Stimulated activated CD8-positive, alpha-beta memory T cell treated with anti-CD3 and anti-CD28 coated beads, Interleukin-15, amount 100 ng/mL, for 4 hours (primary cell): ENCODE measurements at regions not wholly inside any gene's neighbourhood (a gene's known extent, or its start where the extent isn't known, plus 50 kb on each side); places are given as distances from the start of the nearest gene placed in this dataset.

Source experiments
- DNase-seq, 2 donors: peaks; one replicate each; pipeline ENCODE4 v3.0.0-alpha.2; 2020; ENCODE audit warnings: low read depth in 2 of 2

DNA sequence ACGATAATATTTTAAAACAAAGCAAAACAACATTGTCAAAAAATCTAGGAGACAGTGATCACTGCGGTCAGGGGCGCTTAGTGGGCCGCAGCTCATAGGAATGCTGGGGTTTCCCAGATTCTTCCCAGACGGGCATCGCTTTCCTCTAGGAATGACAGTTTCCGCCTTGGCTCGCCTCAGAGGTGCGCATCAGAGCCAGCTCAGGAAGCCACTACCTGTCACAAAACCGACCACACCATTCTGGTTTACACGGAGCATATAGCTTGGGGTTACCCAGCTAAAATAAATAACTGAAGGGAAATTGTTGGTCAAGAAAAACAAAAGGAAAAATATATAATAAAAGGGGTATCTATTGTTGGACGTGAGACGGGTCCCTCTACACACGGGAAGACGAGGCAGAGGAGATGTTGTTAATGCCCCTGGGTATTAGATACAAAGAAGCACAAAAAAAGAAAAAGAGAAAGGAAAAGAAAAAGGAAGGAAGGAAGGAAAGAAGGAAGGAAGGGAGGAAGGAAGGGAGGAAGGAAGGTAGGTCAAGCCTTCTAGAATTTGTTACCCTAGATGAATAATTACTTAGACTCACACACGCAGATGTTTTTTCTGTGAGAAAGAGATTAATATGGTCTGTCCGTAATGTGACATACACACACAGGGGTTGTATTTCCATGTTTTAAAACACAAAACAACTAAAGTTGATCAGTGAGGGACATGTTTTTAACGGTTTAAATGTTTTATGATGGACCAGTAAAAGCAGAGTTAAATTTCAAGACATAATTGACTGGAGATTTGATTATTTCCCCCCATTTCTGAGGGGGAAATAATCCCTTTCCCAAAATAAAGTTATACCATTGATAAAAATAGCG is 292.4 kb upstream of the NFE2L3 start:
- no peak for DNase-seq

DNA sequence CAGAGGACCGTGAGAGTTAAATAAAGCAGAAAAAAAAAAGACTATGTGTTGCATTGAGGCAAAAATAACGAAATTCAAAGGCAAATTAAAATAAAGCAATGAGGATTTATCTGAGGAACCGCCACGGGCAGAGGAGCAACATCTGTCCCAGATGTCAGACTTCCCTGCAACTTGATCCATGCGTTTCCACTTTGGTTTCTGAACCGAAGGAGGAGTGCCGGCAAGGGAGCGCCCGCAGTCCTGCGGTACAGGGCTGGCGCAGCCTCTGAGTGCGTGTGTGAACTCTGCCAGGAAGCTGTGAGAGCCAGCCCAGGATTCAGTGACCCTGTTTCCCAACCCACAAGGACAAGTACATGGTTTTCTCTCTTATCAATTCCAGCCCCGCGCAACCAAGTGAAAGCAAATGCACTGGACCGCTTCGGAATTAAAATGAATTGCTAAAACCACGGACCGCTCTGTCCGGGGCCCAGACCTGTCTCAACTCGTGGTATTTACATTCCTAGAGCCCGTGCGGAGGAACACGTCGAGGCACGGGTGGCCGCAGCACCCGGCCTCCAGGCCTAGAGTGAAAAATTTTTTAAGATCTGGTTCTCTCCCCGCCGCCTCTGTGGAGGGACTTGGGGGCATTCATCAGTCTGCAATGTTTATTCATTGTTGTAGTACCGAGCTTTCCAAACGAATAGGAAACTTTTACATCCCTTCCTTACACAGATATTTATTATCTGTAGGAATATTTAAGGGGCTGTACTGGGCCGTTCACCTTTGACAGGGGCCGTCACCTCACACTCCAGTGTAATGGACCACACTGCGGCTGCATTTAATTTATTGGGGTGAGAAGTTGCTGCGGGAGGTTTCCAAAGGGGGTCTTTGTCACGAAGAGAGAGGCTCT is 291.5 kb upstream of the NFE2L3 start:
- DNase-seq, result no peak

DNA sequence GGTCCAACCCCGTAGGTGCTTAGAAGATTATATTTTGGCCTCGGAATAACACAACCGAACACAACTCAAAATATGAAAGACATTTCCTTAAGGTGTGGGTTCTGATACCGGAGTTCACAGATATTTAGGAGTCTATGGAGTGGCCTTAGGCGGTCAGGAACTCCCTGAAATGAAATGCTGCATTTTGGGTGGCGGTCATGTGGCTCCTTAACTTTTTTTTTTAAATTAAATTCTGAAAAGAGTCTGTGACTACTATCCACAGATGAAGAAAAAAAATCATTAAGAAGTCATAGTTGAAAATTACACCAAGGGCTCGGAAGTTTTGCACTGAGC is 290.9 kb upstream of the NFE2L3 start:
- no peak for DNase-seq

DNA sequence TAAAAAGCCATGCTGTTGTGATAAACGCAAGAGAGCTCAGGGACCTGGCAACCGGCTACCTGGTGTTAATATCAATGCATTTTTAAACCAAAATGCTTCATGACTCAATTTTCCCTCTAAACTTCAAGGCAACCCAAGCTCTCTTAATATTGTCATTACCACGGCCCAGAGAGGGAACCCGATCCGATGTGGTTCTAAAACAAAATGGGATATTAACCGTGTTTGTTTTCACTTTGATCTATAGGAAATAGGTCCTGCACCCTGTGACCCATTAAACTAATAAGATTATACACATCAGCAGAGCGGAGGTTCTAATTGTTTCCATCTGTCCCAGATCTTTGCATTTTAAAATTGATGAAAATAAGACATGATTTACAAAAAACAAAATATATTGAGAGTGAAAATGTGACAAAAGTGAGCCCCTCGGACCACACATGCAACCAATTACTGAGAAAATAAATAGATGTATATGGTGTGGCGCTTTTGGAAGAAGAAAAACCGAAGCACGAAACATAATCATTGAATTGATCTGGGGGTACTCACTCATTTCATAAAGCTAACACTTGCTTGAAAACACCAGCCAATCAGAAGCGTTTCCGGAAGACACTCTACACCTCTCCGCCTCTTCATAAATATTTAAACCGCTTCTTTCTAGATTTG is 290.3 kb upstream of the NFE2L3 start:
- DNase-seq, result no peak

DNA sequence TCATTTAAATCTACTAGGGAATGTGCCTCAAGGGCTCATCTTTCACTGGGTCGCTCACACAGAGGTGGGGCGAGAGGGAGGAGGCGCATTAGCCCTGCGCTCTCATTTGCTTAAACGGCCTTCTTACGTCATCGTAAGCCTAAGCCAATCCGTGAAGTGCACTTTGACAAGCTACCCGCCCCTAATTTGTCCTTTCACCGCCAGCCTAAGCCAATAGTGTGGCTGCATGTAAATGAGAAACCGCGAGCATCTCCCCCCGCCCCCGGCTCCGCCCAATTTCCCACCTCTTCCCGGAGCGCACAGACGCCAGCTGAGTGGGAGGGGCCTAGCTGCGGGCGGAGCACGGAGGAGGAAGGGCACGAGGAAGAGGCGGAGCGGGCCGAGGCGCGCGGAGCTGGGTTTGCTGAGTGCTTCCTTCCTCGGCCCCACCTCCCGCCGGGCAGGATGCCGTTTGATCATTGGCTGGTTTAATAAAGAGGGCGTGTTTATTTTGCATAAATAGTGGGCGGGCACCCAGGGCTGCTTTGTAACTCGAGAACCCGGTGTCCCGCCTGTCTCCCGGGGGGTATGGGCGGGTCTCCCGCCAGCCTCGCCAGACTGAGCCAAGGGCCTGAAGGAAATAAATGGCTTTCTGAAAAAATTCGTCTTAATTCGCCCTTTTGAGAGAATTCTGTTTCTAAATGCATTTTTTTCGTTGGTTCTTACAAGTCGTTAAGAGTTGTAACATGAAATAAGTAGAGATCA is 289.6 kb upstream of the NFE2L3 start:
- DNase-seq, result peak; percentile 34 to 45

DNA sequence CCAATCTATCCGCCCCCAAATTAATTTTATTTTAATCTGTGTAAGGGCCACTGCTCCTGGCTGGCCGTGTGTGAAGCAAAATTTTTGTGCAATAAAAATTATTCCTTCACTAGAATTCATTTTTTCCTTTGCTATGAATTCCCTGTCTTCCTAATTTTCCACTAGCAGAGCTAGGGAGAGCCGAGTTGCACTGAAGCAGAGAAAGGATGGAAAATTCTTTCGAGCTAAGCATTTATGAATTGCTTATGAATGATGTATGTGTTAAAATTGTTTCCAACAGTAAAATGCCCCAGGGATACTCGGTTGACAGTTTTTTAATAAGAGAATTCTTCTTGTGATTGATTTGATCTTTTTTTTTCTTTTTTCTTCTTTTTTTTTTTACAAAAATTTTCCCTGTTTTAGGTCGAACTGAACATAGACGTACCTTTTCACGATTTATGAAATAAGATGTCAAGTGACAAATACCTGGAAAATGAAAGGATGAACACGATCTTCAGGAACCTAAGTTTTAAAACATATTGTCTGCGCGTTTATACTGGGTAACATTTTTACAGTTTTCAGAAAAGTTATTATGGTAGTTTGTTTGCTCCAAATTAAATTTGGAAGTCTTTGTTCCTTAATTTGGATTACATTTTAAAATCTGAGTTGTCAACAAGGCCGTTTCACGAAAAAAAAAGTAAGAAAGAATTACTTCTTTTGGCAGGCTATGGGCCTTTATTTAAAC is 288.8 kb upstream of the NFE2L3 start:
- DNase-seq, result no peak

DNA sequence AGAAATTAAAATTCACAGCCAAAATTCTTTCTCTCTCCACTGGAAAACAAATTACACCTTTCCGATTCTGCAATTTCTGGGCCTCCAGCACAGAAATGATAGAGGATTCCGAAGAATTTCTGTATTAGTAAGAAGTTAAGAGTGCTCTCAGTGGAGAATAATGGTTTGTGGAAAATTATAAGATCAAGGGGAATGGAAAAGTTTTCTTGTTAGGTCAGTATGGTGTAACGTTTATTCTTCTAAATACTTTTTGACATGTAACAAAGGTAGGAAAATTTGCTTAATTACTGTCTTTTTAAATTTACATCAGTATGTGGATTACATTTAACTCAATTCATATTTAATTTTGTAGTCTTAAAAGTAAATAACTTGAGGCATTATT is 288.3 kb upstream of the NFE2L3 start:
- no peak for DNase-seq

DNA sequence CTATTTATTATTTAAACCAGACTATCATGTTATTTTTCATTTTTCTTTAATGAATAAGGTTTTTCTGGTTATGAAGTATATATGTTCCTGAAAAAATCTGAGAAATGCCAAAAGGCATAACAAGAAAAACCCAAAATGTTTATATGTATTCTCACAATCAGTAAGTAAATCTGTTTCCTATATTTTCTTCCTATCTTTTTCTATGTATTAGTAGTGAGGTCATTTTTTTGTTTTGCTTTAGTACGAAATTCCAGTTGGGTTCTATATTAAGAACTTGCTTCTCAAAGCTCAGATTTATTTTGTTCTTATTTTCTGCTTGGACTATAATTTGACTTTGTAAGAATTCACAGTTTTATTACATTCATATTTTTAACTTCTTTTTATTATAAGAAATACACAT is 287.5 kb upstream of the NFE2L3 start:
- DNase-seq, result no peak

DNA sequence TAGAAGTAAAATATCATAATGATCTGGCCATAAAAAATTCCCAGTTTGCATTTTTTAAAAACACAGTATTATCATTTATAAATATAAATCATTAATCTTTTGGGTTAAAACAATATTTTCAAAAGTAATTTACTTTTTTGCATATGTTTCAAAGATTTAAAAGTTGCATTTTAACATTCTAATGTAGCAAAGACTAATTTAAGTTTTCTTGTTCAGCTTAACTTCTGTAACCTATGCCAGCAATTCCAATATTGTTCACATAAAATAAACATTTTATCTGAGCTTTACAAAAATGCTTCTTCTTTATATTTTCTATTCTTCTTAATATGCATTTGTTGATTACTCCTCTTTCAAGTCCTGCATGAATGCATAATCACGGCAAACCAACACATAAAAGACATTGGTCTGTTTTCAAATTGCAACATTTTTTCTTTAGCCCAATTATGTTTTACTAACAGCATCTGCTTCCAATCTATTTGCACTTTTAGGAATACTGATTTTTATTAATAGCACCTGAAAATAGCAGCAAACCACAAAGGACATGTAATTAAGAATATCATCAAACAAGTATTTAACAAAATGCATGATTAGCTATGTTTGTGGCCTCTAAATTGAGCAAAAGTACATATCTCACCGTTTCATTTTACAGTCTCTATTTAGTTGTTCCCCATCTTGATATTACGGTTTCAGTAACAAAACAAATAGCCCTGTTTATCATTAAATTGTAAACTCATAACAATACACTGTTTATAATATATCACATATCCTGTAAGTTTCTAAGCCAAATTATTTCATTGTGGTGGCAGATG is 286.9 kb upstream of the NFE2L3 start:
- DNase-seq, result no peak

DNA sequence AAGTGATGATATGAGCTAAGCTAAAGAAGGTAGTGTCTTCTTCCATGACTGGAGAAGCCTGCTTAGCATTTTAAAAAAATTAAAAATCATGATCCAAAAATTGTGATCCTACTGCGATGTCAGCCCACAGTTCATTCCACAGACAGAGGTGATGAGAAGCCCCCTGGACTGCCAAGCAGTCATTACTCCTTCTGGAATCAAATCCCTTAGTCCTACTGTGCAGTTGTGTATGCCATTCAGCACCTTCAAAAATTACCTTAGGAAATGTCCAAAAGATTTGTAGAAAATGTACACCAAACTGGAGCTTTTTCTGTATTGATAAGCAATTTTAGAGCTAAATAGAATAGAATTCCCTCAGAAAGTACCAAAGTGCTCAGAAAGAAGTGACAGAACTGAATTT is 283.5 kb upstream of the NFE2L3 start:
- no peak for DNase-seq

DNA sequence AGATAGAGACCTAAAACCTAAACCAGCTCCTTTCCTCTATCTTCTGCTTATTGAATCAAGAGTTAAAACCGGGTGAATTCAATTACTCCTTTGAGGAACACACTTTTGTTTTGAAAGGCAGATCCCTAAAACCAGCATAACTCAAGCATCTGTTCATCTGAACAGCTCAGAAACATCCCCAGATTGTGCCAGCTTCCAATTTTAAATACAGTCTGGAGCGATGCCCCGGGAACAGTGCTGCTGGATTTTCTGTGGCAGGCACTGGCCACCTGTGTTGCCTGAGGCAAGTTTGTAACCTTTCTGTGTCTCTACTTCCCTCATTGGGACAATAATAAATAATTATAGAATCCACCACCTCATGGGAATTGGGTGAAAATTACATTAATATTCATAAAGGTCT is 281.4 kb upstream of the NFE2L3 start:
- no peak for DNase-seq

DNA sequence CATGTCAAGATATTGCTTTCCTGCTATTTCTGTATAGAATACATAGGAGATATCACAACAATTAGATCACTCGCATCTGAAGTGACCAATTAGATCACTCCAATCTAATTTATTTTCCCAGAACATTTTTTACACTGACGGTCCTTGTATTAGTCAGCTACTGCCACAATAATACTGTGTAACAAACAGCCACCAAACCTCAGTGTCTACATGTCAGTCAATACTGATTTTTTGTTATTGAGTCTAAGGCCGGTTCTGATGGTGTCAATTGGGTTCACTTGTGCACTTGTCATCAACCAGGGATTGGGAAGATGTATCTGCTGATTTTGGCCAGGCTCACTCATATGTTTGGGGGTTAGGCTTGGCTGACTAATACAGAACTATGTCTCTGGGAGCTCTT is 275.9 kb upstream of the NFE2L3 start:
- no peak for DNase-seq

DNA sequence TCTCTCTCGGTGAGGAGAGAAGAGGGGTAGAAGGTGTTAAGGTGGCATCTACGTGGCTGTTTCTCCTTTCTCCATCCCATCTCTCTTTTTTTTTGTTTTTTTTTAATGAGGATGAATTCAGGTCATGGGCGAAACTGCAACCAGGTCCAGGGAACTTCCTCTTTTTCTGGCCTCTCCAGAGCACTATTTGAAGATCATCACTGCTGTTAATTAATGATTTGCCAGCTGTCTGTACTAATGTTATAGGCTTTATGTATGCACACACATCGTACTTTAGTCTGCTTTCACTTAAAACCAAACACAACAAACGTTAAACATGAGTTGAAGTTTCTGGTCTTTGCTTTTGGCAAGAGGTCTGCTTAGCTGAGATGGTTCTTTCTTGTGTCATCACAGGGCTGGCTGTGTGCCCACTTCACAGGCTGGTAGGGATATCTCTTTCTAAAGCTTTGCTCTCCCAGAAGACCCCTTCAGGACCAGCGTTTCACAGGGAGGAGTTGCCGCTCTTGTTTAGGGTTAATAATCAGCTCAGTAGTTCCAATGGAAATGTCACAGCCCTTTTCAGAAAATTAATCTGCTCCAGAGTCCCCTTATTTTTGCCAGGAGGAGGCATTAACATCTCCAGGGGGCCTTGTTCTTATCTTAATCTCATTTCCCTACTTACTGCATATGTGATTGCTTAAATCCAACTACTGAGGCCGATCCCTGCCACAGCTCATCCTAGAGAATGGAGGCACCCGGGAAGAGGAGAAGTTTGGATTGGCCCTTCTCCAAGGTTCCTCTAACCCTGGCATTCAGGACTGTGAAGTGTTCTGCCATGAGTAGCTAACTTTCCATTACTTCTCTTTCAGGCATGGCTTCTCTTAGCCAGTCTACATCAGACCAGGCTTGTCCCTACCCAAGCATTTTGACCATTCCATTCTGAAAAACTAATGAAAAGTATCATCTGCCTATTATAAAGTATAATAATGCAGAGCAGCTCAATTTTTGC is 273.9 kb upstream of the NFE2L3 start:
- DNase-seq, result no peak

DNA sequence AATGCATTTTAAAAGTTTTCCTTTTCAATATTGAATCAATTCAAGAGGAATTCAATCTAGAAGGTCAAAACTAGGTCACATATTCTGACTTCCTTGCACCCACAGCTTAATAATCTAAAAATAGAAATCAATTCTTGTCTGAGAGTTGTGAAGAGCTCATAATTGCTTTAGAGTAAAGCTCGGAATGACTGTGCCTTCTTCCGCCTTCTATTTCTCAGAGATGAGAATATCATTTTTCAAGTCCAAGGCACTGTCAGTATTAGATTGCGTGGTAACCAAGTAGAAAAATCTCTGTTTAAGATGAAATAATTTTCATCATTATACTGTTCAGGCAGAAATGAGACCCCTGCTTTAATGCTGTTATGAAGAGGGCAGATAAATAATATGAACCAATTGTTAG is 272.2 kb upstream of the NFE2L3 start:
- DNase-seq, result no peak

DNA sequence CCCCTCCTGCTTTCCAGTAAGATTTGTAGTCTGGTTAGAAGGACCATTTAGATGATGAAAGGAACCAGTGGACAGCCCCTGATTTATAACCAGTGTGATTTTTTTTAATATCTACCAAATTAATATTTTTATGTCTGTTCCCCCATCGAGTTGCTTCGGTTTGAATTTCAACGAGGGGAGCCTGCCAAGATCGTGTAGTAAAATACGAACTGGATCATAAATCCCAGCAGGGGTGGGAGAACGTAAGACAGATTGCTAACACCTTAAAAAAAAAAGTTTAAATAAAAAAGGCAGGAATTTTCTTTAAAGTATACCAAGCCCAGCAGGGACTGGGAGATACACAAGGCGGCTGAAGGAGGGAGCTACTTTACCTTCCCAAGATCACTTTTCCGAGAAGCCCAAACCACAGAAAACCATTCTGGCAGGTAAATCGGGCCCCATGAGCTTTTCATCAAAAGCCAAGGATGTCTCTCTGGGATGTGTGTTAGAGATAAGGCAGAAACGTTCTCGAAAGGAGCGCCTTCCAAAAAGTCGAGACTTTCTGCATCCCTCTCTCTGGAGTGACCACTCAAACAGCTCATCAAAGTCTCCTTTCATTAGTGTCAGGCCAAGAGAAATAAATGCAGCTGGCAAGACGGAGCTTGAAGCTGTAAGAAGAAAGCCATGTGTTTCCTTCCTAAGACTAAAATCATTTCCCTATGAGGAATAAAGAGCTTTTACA is 270.5 kb upstream of the NFE2L3 start:
- DNase-seq, result no peak

DNA sequence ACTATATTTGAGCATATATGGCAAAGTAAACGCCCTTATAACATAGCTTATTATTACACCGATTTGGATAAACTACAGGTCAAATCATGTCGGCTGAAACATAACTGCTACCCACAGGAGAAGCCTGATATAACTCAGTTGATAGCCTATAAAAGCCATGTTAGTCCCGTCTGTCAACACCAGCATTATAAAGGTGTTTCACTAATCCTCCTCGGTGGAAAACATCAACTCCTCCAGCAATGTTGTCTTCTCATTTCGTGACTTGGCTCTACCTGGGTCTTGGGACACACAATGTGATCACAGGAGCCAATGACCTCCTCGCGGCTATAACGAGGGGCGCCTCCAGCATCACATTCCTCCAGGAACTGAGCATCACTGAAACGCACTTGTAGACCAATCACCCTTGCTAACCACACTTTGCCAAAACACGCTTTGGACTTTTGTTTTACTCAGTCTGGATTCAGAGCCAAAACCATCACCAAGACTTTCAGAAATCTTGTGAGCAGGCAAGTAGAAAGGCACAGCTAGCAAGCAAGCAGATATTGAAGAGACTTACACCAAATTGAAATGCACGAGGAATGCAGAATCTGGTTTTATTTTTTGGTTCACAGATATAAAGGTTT is 269.7 kb upstream of the NFE2L3 start:
- no peak for DNase-seq

DNA sequence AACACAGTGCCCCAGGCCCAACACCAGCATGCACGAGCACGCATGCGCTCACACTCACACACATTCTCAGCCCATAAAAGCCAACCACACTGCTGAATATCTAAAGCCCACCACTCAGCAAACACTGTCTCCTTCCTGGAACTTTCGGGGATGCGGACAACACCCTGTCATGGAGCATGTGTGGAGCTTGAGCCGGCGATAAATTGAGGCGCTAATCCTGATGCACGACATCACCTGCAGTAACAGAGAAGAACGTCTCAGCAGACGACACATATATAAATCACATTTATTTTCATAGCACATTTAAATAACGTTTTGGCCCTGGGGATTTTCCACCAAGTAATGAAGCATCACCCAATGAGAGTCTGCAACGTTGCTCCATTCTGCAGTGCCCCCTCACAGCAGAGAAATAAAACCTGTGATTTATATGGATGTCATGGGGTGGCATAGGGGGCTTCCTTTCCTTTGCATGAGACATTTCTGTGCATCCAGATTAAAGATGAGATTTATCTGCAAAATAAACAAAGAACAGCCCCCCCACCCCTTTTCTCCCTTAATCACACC is 267.7 kb upstream of the NFE2L3 start:
- no peak for DNase-seq
